Vagina (tissue), 2 donors: ENCODE measurements at regions not wholly inside any gene's neighbourhood (a gene's known extent, or its start where the extent isn't known, plus 50 kb on each side); places are given as distances from the start of the nearest gene placed in this dataset.

Source experiments
- POLR2A ChIP-seq, 2 donors: fragments of 450-650 bp; IDR thresholded peaks; one replicate each; pipeline ENCODE4 v1.6.1; 2017; ENCODE audit warnings: antibody characterized with exemption in 2 of 2, mild to moderate bottlenecking in 2 of 2, moderate library complexity in 2 of 2
- TF ChIP-seq, protein P1 (sequence below), 3 experiments: fragments of 450-650 bp in 2 of 3; fragments of 200-600 bp in 1 of 3; sonication (generic) in 1 of 3; IDR thresholded peaks; one replicate each; pipeline ENCODE4 v1.5.1; 2017 to 2019; ENCODE audit warnings: antibody characterized with exemption in 3 of 3, mild to moderate bottlenecking in 2 of 3, moderate library complexity in 2 of 3

DNA sequence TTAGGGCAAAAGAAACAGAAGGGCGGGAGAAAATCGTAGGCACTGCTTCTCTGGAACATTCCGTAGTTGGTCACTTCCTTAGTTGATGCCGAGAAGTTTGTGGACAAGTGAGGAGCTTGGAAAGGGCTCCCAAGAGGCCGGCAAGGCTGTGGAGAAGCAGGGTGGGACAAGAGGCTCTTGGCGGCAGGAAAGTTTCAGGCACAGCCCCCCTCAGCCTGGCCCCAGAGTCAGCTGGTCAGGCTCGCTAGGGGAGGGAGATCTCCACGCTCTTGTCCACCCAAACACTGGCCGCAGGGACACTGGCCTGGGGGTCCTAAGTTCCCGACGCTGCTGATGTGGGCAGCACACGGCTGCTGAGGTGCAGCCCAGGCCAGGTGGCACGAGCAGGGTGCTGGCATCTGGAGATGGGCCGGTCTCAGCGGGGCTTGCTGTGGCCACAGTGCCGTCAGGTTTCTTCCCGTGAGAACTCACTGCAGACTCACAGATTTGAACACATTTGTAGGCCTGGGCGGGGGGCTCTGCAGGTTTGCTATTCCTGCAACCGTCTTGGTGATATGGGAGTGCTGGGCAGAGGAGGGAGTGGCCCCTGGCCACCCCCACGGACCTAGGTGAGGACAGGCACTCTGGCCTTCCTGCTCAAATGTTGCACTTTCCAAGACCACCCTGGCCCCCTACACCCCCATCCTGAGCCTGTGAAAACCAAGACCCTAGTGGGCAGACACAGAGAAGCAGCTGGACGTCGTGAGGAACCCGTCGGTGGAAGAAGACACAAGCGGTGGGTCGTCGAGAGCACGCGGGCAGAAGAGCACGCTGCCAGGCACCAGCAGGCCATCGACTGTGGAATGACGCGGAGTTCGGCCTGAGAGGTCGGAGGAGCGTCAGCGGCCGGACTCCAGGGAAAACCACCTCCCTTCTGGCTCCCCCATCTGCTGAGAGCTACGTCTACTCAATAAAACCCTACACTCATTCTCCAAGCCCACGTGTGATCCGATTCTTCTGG, 160.1 kb downstream of the ERMARD start:
- TF ChIP-seq, protein P1, sequence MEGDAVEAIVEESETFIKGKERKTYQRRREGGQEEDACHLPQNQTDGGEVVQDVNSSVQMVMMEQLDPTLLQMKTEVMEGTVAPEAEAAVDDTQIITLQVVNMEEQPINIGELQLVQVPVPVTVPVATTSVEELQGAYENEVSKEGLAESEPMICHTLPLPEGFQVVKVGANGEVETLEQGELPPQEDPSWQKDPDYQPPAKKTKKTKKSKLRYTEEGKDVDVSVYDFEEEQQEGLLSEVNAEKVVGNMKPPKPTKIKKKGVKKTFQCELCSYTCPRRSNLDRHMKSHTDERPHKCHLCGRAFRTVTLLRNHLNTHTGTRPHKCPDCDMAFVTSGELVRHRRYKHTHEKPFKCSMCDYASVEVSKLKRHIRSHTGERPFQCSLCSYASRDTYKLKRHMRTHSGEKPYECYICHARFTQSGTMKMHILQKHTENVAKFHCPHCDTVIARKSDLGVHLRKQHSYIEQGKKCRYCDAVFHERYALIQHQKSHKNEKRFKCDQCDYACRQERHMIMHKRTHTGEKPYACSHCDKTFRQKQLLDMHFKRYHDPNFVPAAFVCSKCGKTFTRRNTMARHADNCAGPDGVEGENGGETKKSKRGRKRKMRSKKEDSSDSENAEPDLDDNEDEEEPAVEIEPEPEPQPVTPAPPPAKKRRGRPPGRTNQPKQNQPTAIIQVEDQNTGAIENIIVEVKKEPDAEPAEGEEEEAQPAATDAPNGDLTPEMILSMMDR (IDR thresholded peaks at IDR 0.05): no peak
- no peak for TF ChIP-seq POLR2A (IDR thresholded peaks at IDR 0.05)
